PC-3 (cell line): ENCODE measurements at regions not wholly inside any gene's neighbourhood (a gene's known extent, or its start where the extent isn't known, plus 50 kb on each side); places are given as distances from the start of the nearest gene placed in this dataset.

Experiments
- ATAC-seq: fragments of 200-7000 bp; cut with Tn5 transposase; 2 replicates; pipeline ENCODE4 v1.9.1; 2020; ENCODE audit warnings: mild to moderate bottlenecking, moderate library complexity
- BruUV-seq: library from RNA; stranded (reverse); fragments of 400-500 nt; replicated peaks from 2 replicates; lab custom pipeline; 2021; lab: Mats Ljungman, UMichigan
- CTCF ChIA-PET: fragments of 300-600 bp; sonication (Branson Sonifier 250); formaldehyde crosslinking; loops from one replicate; lab custom pipeline; 2022; ENCODE audit warnings: antibody characterized with exemption; lab: Charles Lee
- POLR2A ChIA-PET: fragments of 300-600 bp; sonication (Branson Sonifier 250); formaldehyde crosslinking; loops from one replicate; lab custom pipeline; 2022; ENCODE audit warnings: antibody characterized with exemption; ENCODE audit not compliant: unreplicated experiment; lab: Charles Lee
- DNase-seq: peaks from one replicate; pipeline ENCODE4 v3.0.0-alpha.2; 2015
- H2AFZ ChIP-seq: fragments of 300-600 bp; sonication (generic); 2 replicates; pipeline ENCODE4 v1.6.0; 2016; ENCODE audit warnings: antibody characterized with exemption, low read length
- H3F3A ChIP-seq: fragments of 300-600 bp; sonication (generic); one replicate; pipeline ENCODE4 v1.6.0; 2017; ENCODE audit warnings: antibody characterized with exemption, low read length, control low read depth, mild to moderate bottlenecking; ENCODE audit not compliant: unreplicated experiment
- H3K27ac ChIP-seq: fragments of 300-600 bp; sonication (generic); 2 replicates; pipeline ENCODE4 v1.5.1; 2016; ENCODE audit warnings: mild to moderate bottlenecking, low read length
- H3K27me3 ChIP-seq: fragments of 300-600 bp; sonication (generic); 2 replicates; pipeline ENCODE4 v1.6.1; 2016; ENCODE audit warnings: low read length, mixed read lengths
- H3K36me3 ChIP-seq: fragments of 300-600 bp; sonication (generic); 2 replicates; pipeline ENCODE4 v1.6.1; 2016; ENCODE audit warnings: low read depth, mixed run types, low read length, mixed read lengths
- H3K4me1 ChIP-seq: fragments of 300-600 bp; sonication (generic); 2 replicates; pipeline ENCODE4 v1.5.1; 2016; ENCODE audit warnings: low read length; ENCODE audit not compliant: insufficient read depth
- H3K4me2 ChIP-seq: fragments of 300-600 bp; sonication (generic); 2 replicates; pipeline ENCODE4 v1.6.0; 2016; ENCODE audit warnings: low read length
- H3K4me3 ChIP-seq: fragments of 300-600 bp; sonication (generic); 2 replicates; pipeline ENCODE4 v1.5.1; 2016; ENCODE audit warnings: mild to moderate bottlenecking, low read length, mixed read lengths
- H3K79me2 ChIP-seq: fragments of 300-600 bp; sonication (generic); 2 replicates; pipeline ENCODE4 v1.6.1; 2017; ENCODE audit warnings: low read length, mixed read lengths
- H3K9ac ChIP-seq: fragments of 300-600 bp; sonication (generic); 2 replicates; pipeline ENCODE4 v1.6.0; 2016; ENCODE audit warnings: mild to moderate bottlenecking, low read length
- H3K9me2 ChIP-seq: fragments of 300-600 bp; sonication (generic); replicated peaks from 2 replicates; pipeline ENCODE4 v1.6.1; 2016; ENCODE audit warnings: mixed run types, low read length, mixed read lengths
- H3K9me3 ChIP-seq: fragments of 300-600 bp; sonication (generic); 2 replicates; pipeline ENCODE4 v1.6.1; 2016; ENCODE audit warnings: low read length, mixed read lengths
- H4K20me1 ChIP-seq: fragments of 300-600 bp; sonication (generic); 2 replicates; pipeline ENCODE4 v1.6.1; 2016; ENCODE audit warnings: low read length, mixed read lengths
- CTCF ChIP-seq: fragments of 300-600 bp; sonication (generic); conservative IDR thresholded peaks from 2 replicates; pipeline ENCODE4 v1.5.1; 2017; ENCODE audit warnings: antibody characterized with exemption, low read depth, mild to moderate bottlenecking, low read length
- EZH2 ChIP-seq: fragments of 300-600 bp; sonication (generic); IDR thresholded peaks from one replicate; pipeline ENCODE4 v1.6.1; 2017; ENCODE audit warnings: antibody characterized with exemption, mild to moderate bottlenecking, low read length; ENCODE audit not compliant: unreplicated experiment
- EZH2phosphoT487 ChIP-seq: fragments of 300-600 bp; sonication (generic); IDR thresholded peaks from 2 replicates; pipeline ENCODE4 v1.6.1; 2018; ENCODE audit warnings: mild to moderate bottlenecking, antibody characterized with exemption, low read length, borderline replicate concordance
- intact Hi-C: fragments of 100-400 bp; cut with micrococcal nuclease; formaldehyde crosslinking; loops from 2 replicates; pipeline ENCODE4 v1.9.0; 2023

DNA sequence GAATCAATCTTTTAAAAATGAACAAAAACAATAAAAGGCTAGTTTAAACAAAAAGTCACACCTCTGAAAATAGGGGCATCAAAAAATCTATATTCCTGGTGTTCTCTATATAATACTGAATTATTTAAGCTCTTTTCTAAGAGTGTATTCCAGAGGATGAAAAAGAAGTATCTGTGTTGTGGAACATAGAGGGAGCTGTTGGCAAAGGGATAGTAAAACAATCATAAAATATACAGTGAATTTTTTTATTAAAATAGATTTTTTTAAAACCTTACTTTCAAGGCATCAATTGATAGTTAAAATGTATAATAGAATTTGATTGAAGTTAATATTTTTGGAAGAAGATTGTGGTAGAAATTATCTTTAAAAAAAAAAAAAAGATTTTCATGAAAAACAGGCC, 1409.1 kb upstream of the CELF2 start:
- no TSS peak for BruUV-seq
- Histone ChIP-seq H3K9me2 (no peaks in the 10 kb centered on the region), H3F3A (no peaks in the 10 kb centered on the region), H3K27ac (no peak overlapping the region), H3K9ac (no peak overlapping the region), H3K79me2 (no peaks in the 10 kb centered on the region), H3K4me2 (no peak overlapping the region), H3K4me1 (no peaks in the 10 kb centered on the region), H3K4me3 (no peak overlapping the region), H3K36me3 (no peaks in the 10 kb centered on the region), H2AFZ (no peak overlapping the region), H3K27me3 (no peaks in the 10 kb centered on the region), H3K9me3 (no peaks in the 10 kb centered on the region), H4K20me1 (no peaks in the 10 kb centered on the region)
- DNase-seq (no peak), ATAC-seq (no peak)
- TF ChIP-seq CTCF = no peak
- no peak for TF ChIP-seq EZH2phosphoT487
- TF ChIP-seq EZH2 = no peak
- ChIA-PET POLR2A (no interaction called here), CTCF (no interaction called here)
- intact Hi-C loops = no loop called here

- H3K4me3 ChIP-seq = no peak overlapping the region
- no peaks in the 10 kb centered on the region for H3F3A ChIP-seq
- no peaks in the 10 kb centered on the region for H3K4me1 ChIP-seq
- H2AFZ ChIP-seq = no peak overlapping the region
- DNase-seq (no peak), ATAC-seq (no peak)
- no peaks in the 10 kb centered on the region for H4K20me1 ChIP-seq
- no peak overlapping the region for H3K27ac ChIP-seq
- H3K9me2 ChIP-seq = no peaks in the 10 kb centered on the region
- no peaks in the 10 kb centered on the region for H3K9me3 ChIP-seq
- ChIA-PET CTCF (no interaction called here), POLR2A (no interaction called here)
- H3K4me2 ChIP-seq = no peak overlapping the region
- H3K27me3 ChIP-seq = no peaks in the 10 kb centered on the region
- H3K9ac ChIP-seq = no peak overlapping the region
- no peaks in the 10 kb centered on the region for H3K36me3 ChIP-seq
- no peaks in the 10 kb centered on the region for H3K79me2 ChIP-seq
- intact Hi-C loops = no loop called here
- no peak for TF ChIP-seq EZH2phosphoT487
- no peak for TF ChIP-seq EZH2
- no peak for TF ChIP-seq CTCF
- BruUV-seq = no TSS peak
Measured at GRCh38 chr10:9613338-9614075, 1404.2 kb upstream of the CELF2 start.

DNA sequence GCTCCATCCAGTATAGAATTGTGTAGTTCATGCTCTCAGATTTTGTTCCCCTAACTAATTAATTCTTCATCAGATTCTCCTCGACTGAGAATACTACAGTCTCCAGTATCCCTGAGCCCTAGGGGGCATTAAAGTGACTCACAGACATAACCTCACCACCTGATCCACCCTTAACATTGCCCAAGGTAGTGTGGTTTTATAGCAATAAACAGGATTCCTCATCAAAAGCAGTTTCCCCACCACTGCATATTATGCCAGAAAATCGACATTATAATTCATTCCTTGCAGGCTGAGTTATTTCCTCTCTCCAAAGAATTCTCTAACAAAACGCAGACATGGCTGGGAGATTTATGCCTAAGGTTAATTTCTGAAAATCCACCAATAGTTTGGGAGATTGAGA, 1402.5 kb upstream of the CELF2 start:
- TF ChIP-seq CTCF = no peak
- no peak for TF ChIP-seq EZH2
- no peak for TF ChIP-seq EZH2phosphoT487
- Histone ChIP-seq H3K9me3 (no peaks in the 10 kb centered on the region), H3K9ac (no peak overlapping the region), H3K4me2 (no peak overlapping the region), H3K4me1 (no peaks in the 10 kb centered on the region), H3F3A (no peaks in the 10 kb centered on the region), H3K27ac (no peak overlapping the region), H4K20me1 (no peaks in the 10 kb centered on the region), H3K36me3 (no peaks in the 10 kb centered on the region), H3K9me2 (no peaks in the 10 kb centered on the region), H2AFZ (no peak overlapping the region), H3K79me2 (no peaks in the 10 kb centered on the region), H3K4me3 (no peak overlapping the region), H3K27me3 (no peaks in the 10 kb centered on the region)
- no peak for DNase-seq
- ChIA-PET CTCF (no interaction called here), POLR2A (no interaction called here)
- intact Hi-C loops = no loop called here
- ATAC-seq = no peak
- no TSS peak for BruUV-seq
